ENCODE measurements at regions not wholly inside any gene's neighbourhood (a gene's known extent, or its start where the extent isn't known, plus 50 kb on each side); places are given as distances from the start of the nearest gene placed in this dataset.
"Not testable (repeated sequence)": the region's sequence is repeated elsewhere in the genome, so short reads cannot be mapped to it uniquely, and the experiment has no call there.

- H3K4me1 Mint-ChIP-seq (ENCODE audit: low read depth, unreplicated experiment); H3K27ac Mint-ChIP-seq (ENCODE audit: unreplicated experiment): not testable (repeated sequence)
Observed at GRCh38 chr5:177664737-177665136, 64.8 kb downstream of the B4GALT7 start.

DNA sequence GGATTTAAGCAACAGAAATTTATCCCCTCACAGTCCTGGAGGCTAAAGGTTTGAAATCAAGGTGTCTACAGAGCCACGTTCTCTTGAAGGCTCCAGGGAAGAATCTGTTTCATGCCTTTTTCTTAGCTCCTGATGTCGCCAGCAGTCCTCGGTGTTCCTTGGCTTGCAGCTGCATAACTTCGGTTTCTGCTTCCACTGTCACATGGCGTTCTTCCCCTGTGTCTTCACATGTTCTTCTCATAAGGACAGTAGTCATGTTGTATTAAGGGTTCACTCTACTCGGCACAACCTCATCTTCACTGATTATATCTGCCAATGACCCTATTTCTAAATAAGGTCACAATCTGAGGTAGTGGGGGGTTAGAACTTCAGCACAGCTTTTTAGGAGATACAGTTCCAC lies 65.2 kb downstream of the B4GALT7 start:
- DNase-seq; H3K4me1 Mint-ChIP-seq (ENCODE audit: low read depth, unreplicated experiment); H3K27ac Mint-ChIP-seq (ENCODE audit: unreplicated experiment); H3K4me3 Mint-ChIP-seq (ENCODE audit: unreplicated experiment); H3K27me3 Mint-ChIP-seq (ENCODE audit: unreplicated experiment); H3K36me3 Mint-ChIP-seq (ENCODE audit: unreplicated experiment); H3K9me3 Mint-ChIP-seq (ENCODE audit: unreplicated experiment): not testable (repeated sequence)

More at GRCh38 chr5:177664737-177665136, 64.8 kb downstream of the B4GALT7 start:
- not testable (repeated sequence) for DNase-seq; H3K9me3 Mint-ChIP-seq (ENCODE audit: unreplicated experiment); H3K4me3 Mint-ChIP-seq (ENCODE audit: unreplicated experiment); H3K36me3 Mint-ChIP-seq (ENCODE audit: unreplicated experiment); H3K27me3 Mint-ChIP-seq (ENCODE audit: unreplicated experiment)

DNA sequence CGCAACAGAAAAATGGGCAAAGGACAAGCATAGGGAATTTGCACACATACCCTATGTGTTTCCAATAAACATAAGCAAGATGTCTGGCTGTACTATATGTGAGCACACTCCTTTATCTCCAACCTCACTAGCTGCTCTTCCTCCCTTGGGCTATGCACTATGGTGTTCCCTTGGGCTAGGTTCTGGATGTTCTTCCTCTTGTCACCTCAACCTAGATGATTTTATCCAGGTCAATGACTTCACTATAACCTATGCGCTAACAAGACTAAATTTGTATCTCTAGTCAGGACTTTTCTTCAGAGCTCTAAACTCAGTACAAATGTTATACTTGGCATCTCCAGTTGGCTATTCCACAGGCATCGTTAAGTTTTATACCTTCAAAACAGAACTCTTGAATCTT lies 66.0 kb downstream of the B4GALT7 start:
- H3K9me3 Mint-ChIP-seq (ENCODE audit: unreplicated experiment); H3K27ac Mint-ChIP-seq (ENCODE audit: unreplicated experiment); H3K4me3 Mint-ChIP-seq (ENCODE audit: unreplicated experiment); H3K27me3 Mint-ChIP-seq (ENCODE audit: unreplicated experiment); H3K4me1 Mint-ChIP-seq (ENCODE audit: low read depth, unreplicated experiment); DNase-seq; H3K36me3 Mint-ChIP-seq (ENCODE audit: unreplicated experiment): not testable (repeated sequence)

GRCh38 chr5:177671035-177671754 lies 71.3 kb downstream of the B4GALT7 start:
- not testable (repeated sequence) for H3K4me1 Mint-ChIP-seq (ENCODE audit: low read depth, unreplicated experiment); H3K4me3 Mint-ChIP-seq (ENCODE audit: unreplicated experiment); H3K36me3 Mint-ChIP-seq (ENCODE audit: unreplicated experiment); H3K9me3 Mint-ChIP-seq (ENCODE audit: unreplicated experiment); H3K27ac Mint-ChIP-seq (ENCODE audit: unreplicated experiment); DNase-seq; H3K27me3 Mint-ChIP-seq (ENCODE audit: unreplicated experiment)

DNA sequence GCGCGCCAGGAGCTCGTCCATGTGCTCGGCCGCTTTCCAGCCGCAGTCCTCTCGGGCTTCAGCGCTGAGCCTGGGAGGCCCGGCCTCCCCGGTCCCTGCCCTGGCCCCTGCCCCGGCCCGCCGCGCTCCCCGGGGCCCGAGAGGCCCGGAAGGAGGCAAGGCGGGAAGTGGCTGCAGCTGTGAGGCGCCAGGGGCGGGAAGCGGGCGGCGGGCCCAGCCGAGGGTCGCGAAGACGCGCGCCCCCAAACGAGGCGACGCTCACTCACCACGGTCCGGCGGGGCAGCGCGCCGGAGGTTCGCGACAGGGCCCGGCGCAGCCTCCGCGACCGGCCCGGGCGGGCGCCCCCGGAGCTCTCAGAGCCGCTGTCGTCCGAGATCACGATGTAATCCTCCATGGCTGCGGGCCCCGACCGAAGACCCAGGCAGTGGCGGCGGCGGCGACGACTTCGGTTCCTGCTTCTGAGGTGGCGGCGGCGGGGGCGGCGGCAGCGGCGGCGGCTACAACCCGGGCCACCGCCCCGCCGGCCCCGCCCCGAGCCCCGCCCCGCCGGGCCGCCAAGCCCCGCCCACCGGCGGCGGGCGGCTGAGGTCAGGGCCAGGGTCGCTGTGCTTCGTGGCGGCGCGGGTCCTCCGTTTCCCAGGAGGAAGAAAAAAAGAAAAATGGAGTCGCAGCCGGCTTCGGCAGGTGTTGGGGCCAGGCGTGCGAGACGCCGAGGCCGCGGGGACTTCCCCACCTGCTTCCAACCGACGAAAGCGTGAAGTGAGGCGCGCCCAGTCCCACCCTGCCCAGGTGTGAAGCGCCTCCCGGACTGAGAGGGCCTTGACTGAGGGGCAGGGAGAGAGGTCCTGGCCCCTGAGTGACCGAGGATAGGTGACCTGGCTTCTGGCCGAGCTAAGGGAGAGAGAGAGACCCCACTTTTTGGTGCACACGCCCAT lies 72.1 kb downstream of the B4GALT7 start:
- H3K4me1 Mint-ChIP-seq (ENCODE audit: low read depth, unreplicated experiment); H3K27ac Mint-ChIP-seq (ENCODE audit: unreplicated experiment); H3K9me3 Mint-ChIP-seq (ENCODE audit: unreplicated experiment); H3K4me3 Mint-ChIP-seq (ENCODE audit: unreplicated experiment); H3K36me3 Mint-ChIP-seq (ENCODE audit: unreplicated experiment); H3K27me3 Mint-ChIP-seq (ENCODE audit: unreplicated experiment): not testable (repeated sequence)
- peak; percentile 75 for DNase-seq
